ENCODE measurements at regions not wholly inside any gene's neighbourhood (a gene's known extent, or its start where the extent isn't known, plus 50 kb on each side); places are given as distances from the start of the nearest gene placed in this dataset.
"Not testable (repeated sequence)": the region's sequence is repeated elsewhere in the genome, so short reads cannot be mapped to it uniquely, and the experiment has no call there.

GRCh38 chr18:29855637-29856036 is 1186.9 kb downstream of the DSC3 start:
- TF ChIP-seq POLR2A (IDR thresholded peaks at IDR 0.05) (no peak), CTCF (IDR thresholded peaks at IDR 0.05) (no peak)
- intact Hi-C loops (cut with DNase I; ENCODE audit: low total_unique reads) = no loop called here
- no peaks in the 10 kb centered on the region for H3K36me3 ChIP-seq

GRCh38 chr18:29853126-29853525 is 1189.4 kb downstream of the DSC3 start:
- no peak for DNase-seq
- no peaks in the 10 kb centered on the region for H3K4me1 ChIP-seq
- H3K4me3 ChIP-seq = no peak overlapping the region
- no peaks in the 10 kb centered on the region for H3K9me3 ChIP-seq
- H3K27me3 ChIP-seq = no peaks in the 10 kb centered on the region
- intact Hi-C loops (cut with DNase I; ENCODE audit: low total_unique reads) = no loop called here
- no peak overlapping the region for H3K27ac ChIP-seq
- TF ChIP-seq CTCF (IDR thresholded peaks at IDR 0.05) = no peak
- TF ChIP-seq POLR2A (IDR thresholded peaks at IDR 0.05) = no peak
- no peaks in the 10 kb centered on the region for H3K36me3 ChIP-seq

More at GRCh38 chr18:29855637-29856036, 1186.9 kb downstream of the DSC3 start:
- H3K27me3 ChIP-seq = no peaks in the 10 kb centered on the region
- H3K4me1 ChIP-seq = no peaks in the 10 kb centered on the region
- H3K27ac ChIP-seq = no peak overlapping the region
- H3K4me3 ChIP-seq = no peak overlapping the region
- H3K9me3 ChIP-seq = no peaks in the 10 kb centered on the region
- no peak for DNase-seq

GRCh38 chr18:29849144-29849543 is 1193.4 kb downstream of the DSC3 start:
- Histone ChIP-seq H3K9me3 (no peaks in the 10 kb centered on the region), H3K27ac (no peak overlapping the region), H3K27me3 (no peaks in the 10 kb centered on the region), H3K36me3 (no peaks in the 10 kb centered on the region), H3K4me3 (no peak overlapping the region), H3K4me1 (no peaks in the 10 kb centered on the region)
- intact Hi-C loops (cut with DNase I; ENCODE audit: low total_unique reads) = no loop called here
- TF ChIP-seq CTCF (IDR thresholded peaks at IDR 0.05) (no peak), POLR2A (IDR thresholded peaks at IDR 0.05) (no peak)
- no peak for DNase-seq

GRCh38 chr18:29841631-29842030 is 1200.9 kb downstream of the DSC3 start:
- no peak for DNase-seq
- no peaks in the 10 kb centered on the region for H3K27me3 ChIP-seq
- H3K9me3 ChIP-seq = no peaks in the 10 kb centered on the region
- TF ChIP-seq CTCF (IDR thresholded peaks at IDR 0.05) = no peak
- TF ChIP-seq POLR2A (IDR thresholded peaks at IDR 0.05) = no peak
- H3K27ac ChIP-seq = no peak overlapping the region
- no peaks in the 10 kb centered on the region for H3K36me3 ChIP-seq
- H3K4me1 ChIP-seq = no peaks in the 10 kb centered on the region
- no peak overlapping the region for H3K4me3 ChIP-seq
- intact Hi-C loops (cut with DNase I; ENCODE audit: low total_unique reads) = no loop called here

- Histone ChIP-seq H3K27me3 (no peaks in the 10 kb centered on the region), H3K36me3 (no peaks in the 10 kb centered on the region), H3K27ac (no peak overlapping the region), H3K9me3 (no peaks in the 10 kb centered on the region), H3K4me3 (no peak overlapping the region), H3K4me1 (no peaks in the 10 kb centered on the region)
- intact Hi-C loops (cut with DNase I; ENCODE audit: low total_unique reads) = no loop called here
- no peak for TF ChIP-seq CTCF (IDR thresholded peaks at IDR 0.05)
- TF ChIP-seq POLR2A (IDR thresholded peaks at IDR 0.05) = no peak
- DNase-seq = no peak
Measured at GRCh38 chr18:29840089-29840488, 1202.5 kb downstream of the DSC3 start.

- H3K36me3 ChIP-seq; intact Hi-C loops (cut with DNase I; ENCODE audit: low total_unique reads); H3K9me3 ChIP-seq; H3K4me3 ChIP-seq; H3K27me3 ChIP-seq; H3K4me1 ChIP-seq; DNase-seq; H3K27ac ChIP-seq: not testable (repeated sequence)
Measured at GRCh38 chr18:29838961-29839360, 1203.6 kb downstream of the DSC3 start.

All from uterus (tissue), 3 donors.